T-cell (primary cell): ENCODE measurements at regions not wholly inside any gene's neighbourhood (a gene's known extent, or its start where the extent isn't known, plus 50 kb on each side); places are given as distances from the start of the nearest gene placed in this dataset.

Source experiments
- ATAC-seq, 4 experiments: fragments of 200-7000 bp in 3 of 4; fragments of 150-1000 bp in 1 of 4; cut with Tn5 transposase; replicated peaks in 1 of 4; 1 replicate in 3 of 4; 2 replicates in 1 of 4; pipeline ENCODE4 v1.10.0; 2021; ENCODE audit warnings: moderate library complexity in 3 of 4, mild to moderate bottlenecking in 2 of 4, moderate number of reproducible peaks in 1 of 4
- CTCF ChIA-PET, 2 donors: fragments of 300-600 bp; sonication (Branson Sonifier 250); formaldehyde crosslinking; loops; one replicate each; lab custom pipeline; 2022; ENCODE audit warnings: antibody characterized with exemption in 2 of 2; lab: Charles Lee
- POLR2A ChIA-PET, 2 donors: fragments of 300-600 bp; sonication (Branson Sonifier 250); formaldehyde crosslinking; loops; one replicate each; lab custom pipeline; 2022; ENCODE audit warnings: antibody characterized with exemption in 2 of 2; lab: Charles Lee
- DNase-seq, 35 experiments: peaks; one replicate each; pipeline versions ENCODE4 v3.0.0 to v3.0.0-alpha.2; 2013 to 2023
- H3K27ac ChIP-seq: one replicate; pipeline ENCODE4 v1.5.1; 2013; ENCODE audit warnings: low read length
- H3K27me3 ChIP-seq, 2 experiments: replicated peaks in 1 of 2; 1 replicate in 1 of 2; 2 replicates in 1 of 2; pipeline versions ENCODE4 v1.6.1 to v1.7.0; 2013; ENCODE audit warnings: low read length in 1 of 2, mixed read lengths in 1 of 2; ENCODE audit not compliant: control insufficient read depth in 2 of 2, insufficient read depth in 2 of 2; ENCODE audit errors: extremely low read depth in 1 of 2
- H3K36me3 ChIP-seq, 2 donors: 1 replicate in 1 of 2; 2 replicates in 1 of 2; pipeline versions ENCODE4 v1.6.1 to v1.7.0; 2013; ENCODE audit warnings: low read length in 1 of 2; ENCODE audit not compliant: control insufficient read depth in 2 of 2, insufficient read depth in 1 of 2; ENCODE audit errors: extremely low read depth in 1 of 2
- H3K4me1 ChIP-seq, 2 experiments: 1 replicate in 1 of 2; 2 replicates in 1 of 2; pipeline versions ENCODE4 v1.6.1 to v1.7.0; 2013; ENCODE audit warnings: low read length in 2 of 2, mixed read lengths in 1 of 2; ENCODE audit not compliant: insufficient read depth in 2 of 2, control insufficient read depth in 1 of 2; ENCODE audit errors: extremely low read depth in 1 of 2
- H3K4me3 ChIP-seq, 2 donors: 1 replicate in 1 of 2; 2 replicates in 1 of 2; pipeline versions ENCODE4 v1.5.1 to v1.7.0; 2013; ENCODE audit warnings: mild to moderate bottlenecking in 2 of 2, low read length in 1 of 2, moderate library complexity in 1 of 2; ENCODE audit not compliant: control insufficient read depth in 1 of 2; ENCODE audit errors: extremely low read depth in 1 of 2
- H3K9me3 ChIP-seq: 2 replicates; pipeline ENCODE4 v1.7.0; 2013
- H3K27ac Mint-ChIP-seq, 2 donors: one replicate each; pipeline ENCODE4 v1.8.0; 2020 to 2021; ENCODE audit warnings: mild to moderate bottlenecking in 2 of 2, mixed read lengths in 2 of 2
- H3K27me3 Mint-ChIP-seq, 2 donors: one replicate each; pipeline ENCODE4 v1.8.0; 2021 to 2022; ENCODE audit warnings: mixed read lengths in 2 of 2
- H3K36me3 Mint-ChIP-seq: one replicate; pipeline ENCODE4 v1.8.0; 2021; ENCODE audit warnings: mixed read lengths
- H3K4me1 Mint-ChIP-seq, 3 donors: one replicate each; pipeline ENCODE4 v1.8.0; 2020 to 2022; ENCODE audit warnings: mixed read lengths in 3 of 3, mild to moderate bottlenecking in 1 of 3
- H3K4me3 Mint-ChIP-seq, 3 donors: one replicate each; pipeline ENCODE4 v1.8.0; 2020 to 2022; ENCODE audit warnings: mild to moderate bottlenecking in 3 of 3, mixed read lengths in 3 of 3, moderate library complexity in 3 of 3
- H3K9me3 Mint-ChIP-seq, 3 donors: one replicate each; pipeline ENCODE4 v1.8.0; 2020 to 2022; ENCODE audit warnings: mixed read lengths in 3 of 3
- WGBS: methylation state at CpG from one replicate; pipeline ENCODE4 v1.1.5; 2013; ENCODE audit warnings: missing lambda C conversion rate; ENCODE audit not compliant: insufficient coverage; 5-methylcytosine and 5-hydroxymethylcytosine counted together

DNA sequence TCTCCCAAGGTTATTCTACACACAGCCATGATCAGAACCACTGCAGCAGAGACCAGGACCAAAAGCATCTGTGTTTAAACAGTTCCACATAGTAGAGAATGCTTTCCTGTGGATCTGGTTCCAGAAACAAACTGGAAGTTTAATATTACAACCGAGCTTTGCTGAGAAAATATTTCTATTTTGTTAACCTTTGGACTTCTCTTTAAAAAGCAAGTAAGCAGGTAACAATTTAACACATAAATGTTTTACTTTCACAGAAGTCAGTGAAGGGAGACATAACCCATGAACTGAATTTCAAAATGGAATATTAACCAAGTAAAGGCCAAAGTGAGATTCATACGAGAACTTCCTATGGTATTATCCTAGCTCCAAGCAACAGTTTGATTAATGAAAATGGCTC, 98.6 kb upstream of the PHYHIPL start:
- Mint-ChIP-seq H3K27me3 (no peaks in the 10 kb centered on the region), H3K27ac (no peak overlapping the region), H3K36me3 (no peaks in the 10 kb centered on the region), H3K4me1 (no peaks in the 10 kb centered on the region), H3K9me3 (peaks cover 0 to 9% (median 0%) of the 10 kb centered on the region in 3 donors), H3K4me3 (no peak overlapping the region)
- Histone ChIP-seq H3K4me1 (no peaks in the 10 kb centered on the region), H3K27ac (no peak overlapping the region), H3K27me3 (no peaks in the 10 kb centered on the region), H3K4me3 (no peak overlapping the region), H3K9me3 (no peaks in the 10 kb centered on the region), H3K36me3 (no peaks in the 10 kb centered on the region)
- ATAC-seq (no peak), DNase-seq (no peak)
- no CpG with 5 or more reads among the region's 2 CpGs for WGBS
- ChIA-PET CTCF (no interaction called here), POLR2A (no interaction called here)

DNA sequence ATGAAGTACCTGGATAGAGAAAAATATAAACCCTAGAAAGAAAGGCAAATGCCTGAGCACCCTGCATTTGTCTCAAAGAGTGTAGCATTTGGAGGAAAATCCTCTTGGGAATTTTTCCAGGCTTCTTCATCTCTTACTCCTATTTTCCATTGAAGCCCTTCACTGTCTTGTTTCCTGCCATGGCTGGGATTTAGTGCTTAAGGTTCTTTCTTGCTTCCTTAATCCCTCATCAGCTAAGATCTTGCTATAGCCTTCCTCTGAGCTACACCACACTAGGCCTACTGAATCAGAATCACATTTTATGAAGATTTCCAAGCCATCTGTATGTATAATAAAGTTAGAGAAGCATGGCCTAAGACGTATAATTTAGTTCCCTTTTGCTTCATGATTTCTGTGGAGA, 97.5 kb upstream of the PHYHIPL start:
- CTCF ChIA-PET = interaction anchor here in 1 of 2 donors (0.7 kb wide), 1 partner anchor 449 kb away, joined by 3 read pairs; no protein-coding TSS in a partner anchor
- H3K36me3 ChIP-seq = no peaks in the 10 kb centered on the region
- H3K4me1 Mint-ChIP-seq = no peaks in the 10 kb centered on the region
- no peak overlapping the region for H3K27ac ChIP-seq
- H3K27me3 Mint-ChIP-seq = no peaks in the 10 kb centered on the region
- H3K4me3 ChIP-seq = no peak overlapping the region
- H3K4me1 ChIP-seq = no peaks in the 10 kb centered on the region
- no peak for DNase-seq
- WGBS = no CpG with 5 or more reads among the region's 1 CpG
- no peaks in the 10 kb centered on the region for H3K36me3 Mint-ChIP-seq
- no peak for ATAC-seq
- H3K9me3 ChIP-seq = no peaks in the 10 kb centered on the region
- H3K27me3 ChIP-seq = no peaks in the 10 kb centered on the region
- H3K4me3 Mint-ChIP-seq = no peak overlapping the region
- POLR2A ChIA-PET = interaction anchor here in 1 of 2 donors (0.6 kb wide), 2 partner anchors 118 to 1573 kb away, joined by 4 to 6 read pairs; no protein-coding TSS in a partner anchor
- H3K9me3 Mint-ChIP-seq = peaks cover 0 to 9% (median 0%) of the 10 kb centered on the region in 3 donors
- no peak overlapping the region for H3K27ac Mint-ChIP-seq

DNA sequence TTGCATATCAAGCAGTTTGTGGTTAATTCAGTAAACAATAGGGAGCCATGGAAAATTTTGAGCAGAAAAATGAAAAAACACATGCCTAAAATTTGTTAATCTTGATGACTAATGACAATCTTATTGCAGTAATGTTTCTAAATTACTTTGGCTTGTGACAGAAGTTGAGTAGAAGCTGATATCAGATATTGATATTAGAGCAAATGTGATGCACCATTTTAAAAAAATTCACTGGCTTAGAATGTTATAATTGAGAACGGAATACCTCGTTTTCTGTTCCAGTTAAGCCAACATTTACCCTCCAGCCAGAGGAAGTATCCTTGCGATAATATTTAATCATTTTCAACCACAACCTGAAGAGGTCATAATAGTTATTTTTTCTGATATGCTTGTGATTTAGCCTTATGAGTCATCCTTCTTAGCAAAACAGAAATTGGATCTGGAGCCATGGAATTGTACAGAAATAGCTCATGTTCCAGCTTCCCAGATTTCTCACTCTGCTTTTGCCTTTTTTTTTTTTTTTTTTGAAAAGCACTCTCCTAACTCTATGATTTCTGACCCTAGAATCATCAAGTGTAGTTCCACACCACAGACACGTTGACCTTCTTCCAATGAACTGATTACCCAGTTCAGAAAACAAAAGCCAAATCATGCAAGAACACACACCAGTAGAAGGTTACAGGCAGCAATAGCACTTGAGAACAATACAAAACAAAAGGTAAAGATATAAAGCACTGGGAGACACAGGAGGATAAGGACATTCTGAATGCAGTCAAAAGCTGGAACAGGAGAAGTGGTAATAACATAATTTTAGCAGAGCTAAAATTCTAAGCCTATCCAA, 96.8 kb upstream of the PHYHIPL start:
- DNase-seq = no peak
- Mint-ChIP-seq H3K4me1 (no peaks in the 10 kb centered on the region), H3K4me3 (no peak overlapping the region), H3K9me3 (peaks cover 0 to 9% (median 0%) of the 10 kb centered on the region in 3 donors), H3K27ac (no peak overlapping the region), H3K36me3 (no peaks in the 10 kb centered on the region), H3K27me3 (no peaks in the 10 kb centered on the region)
- ChIA-PET POLR2A (interaction anchor here in 1 of 2 donors (0.6 kb wide), 2 partner anchors 118 to 1574 kb away, joined by 4 to 6 read pairs; no protein-coding TSS in a partner anchor), CTCF (no interaction called here)
- Histone ChIP-seq H3K4me1 (no peaks in the 10 kb centered on the region), H3K27ac (no peak overlapping the region), H3K36me3 (no peaks in the 10 kb centered on the region), H3K27me3 (no peaks in the 10 kb centered on the region), H3K4me3 (no peak overlapping the region), H3K9me3 (no peaks in the 10 kb centered on the region)
- WGBS = no CpG with 5 or more reads among the region's 4 CpGs
- ATAC-seq = no peak

DNA sequence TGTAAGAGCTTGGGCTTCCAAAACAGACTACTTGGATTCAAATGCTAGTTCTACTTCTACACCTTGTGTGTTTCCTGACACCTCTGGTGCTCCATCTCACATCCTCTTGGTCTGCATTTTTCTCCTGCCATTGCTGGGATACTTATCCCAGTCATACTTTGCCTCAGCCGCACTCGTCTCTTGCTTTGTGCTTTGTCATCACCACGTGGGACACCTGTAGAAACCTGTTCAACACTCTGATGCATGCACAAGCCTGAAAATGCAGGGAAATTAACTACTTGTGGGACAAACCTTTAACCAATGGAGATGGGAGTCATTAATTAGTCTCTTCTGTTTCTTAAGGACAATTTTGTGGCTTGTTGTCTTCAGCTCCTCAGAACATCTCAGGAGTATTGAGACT, 94.2 kb upstream of the PHYHIPL start:
- no peaks in the 10 kb centered on the region for H3K36me3 Mint-ChIP-seq
- Histone ChIP-seq H3K27me3 (no peaks in the 10 kb centered on the region), H3K9me3 (no peaks in the 10 kb centered on the region), H3K36me3 (no peaks in the 10 kb centered on the region), H3K4me1 (no peaks in the 10 kb centered on the region), H3K27ac (no peak overlapping the region), H3K4me3 (no peak overlapping the region)
- DNase-seq (no peak), ATAC-seq (no peak)
- H3K27me3 Mint-ChIP-seq = no peaks in the 10 kb centered on the region
- no peak overlapping the region for H3K27ac Mint-ChIP-seq
- no peaks in the 10 kb centered on the region for H3K4me1 Mint-ChIP-seq
- POLR2A ChIA-PET = no interaction called here
- WGBS = 100% methylated on average over 2 of the region's 3 CpGs
- no peak overlapping the region for H3K4me3 Mint-ChIP-seq
- H3K9me3 Mint-ChIP-seq = peaks cover 0 to 17% (median 0%) of the 10 kb centered on the region in 3 donors
- CTCF ChIA-PET = no interaction called here

DNA sequence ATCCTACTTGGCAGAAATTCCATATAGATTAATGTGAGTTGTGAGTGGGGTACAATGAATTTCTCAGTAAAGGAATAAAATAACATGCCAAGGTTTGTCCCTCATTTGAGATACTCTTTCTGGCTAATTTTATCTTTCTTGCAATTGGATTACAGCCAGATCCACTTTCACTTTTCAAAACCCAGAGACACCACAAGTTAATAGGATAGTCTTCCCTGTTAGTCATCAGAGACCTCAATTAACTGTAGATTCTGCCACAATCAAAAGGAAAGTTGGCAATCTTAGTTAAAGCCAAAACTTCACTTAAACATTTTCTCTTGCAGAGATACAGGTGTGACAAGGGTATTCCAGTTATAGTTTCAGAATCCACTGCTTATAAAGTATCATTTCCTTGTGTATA, 91.4 kb upstream of the PHYHIPL start:
- H3K27me3 ChIP-seq = no peaks in the 10 kb centered on the region
- ChIA-PET POLR2A (no interaction called here), CTCF (no interaction called here)
- H3K4me3 ChIP-seq = no peak overlapping the region
- H3K36me3 Mint-ChIP-seq = no peaks in the 10 kb centered on the region
- H3K36me3 ChIP-seq = no peaks in the 10 kb centered on the region
- peaks cover 0 to 17% (median 0%) of the 10 kb centered on the region in 3 donors for H3K9me3 Mint-ChIP-seq
- no peaks in the 10 kb centered on the region for H3K4me1 Mint-ChIP-seq
- DNase-seq (no peak), ATAC-seq (no peak)
- H3K9me3 ChIP-seq = no peaks in the 10 kb centered on the region
- H3K27ac ChIP-seq = no peak overlapping the region
- H3K4me3 Mint-ChIP-seq = no peak overlapping the region
- H3K4me1 ChIP-seq = no peaks in the 10 kb centered on the region
- no peak overlapping the region for H3K27ac Mint-ChIP-seq
- no peaks in the 10 kb centered on the region for H3K27me3 Mint-ChIP-seq

DNA sequence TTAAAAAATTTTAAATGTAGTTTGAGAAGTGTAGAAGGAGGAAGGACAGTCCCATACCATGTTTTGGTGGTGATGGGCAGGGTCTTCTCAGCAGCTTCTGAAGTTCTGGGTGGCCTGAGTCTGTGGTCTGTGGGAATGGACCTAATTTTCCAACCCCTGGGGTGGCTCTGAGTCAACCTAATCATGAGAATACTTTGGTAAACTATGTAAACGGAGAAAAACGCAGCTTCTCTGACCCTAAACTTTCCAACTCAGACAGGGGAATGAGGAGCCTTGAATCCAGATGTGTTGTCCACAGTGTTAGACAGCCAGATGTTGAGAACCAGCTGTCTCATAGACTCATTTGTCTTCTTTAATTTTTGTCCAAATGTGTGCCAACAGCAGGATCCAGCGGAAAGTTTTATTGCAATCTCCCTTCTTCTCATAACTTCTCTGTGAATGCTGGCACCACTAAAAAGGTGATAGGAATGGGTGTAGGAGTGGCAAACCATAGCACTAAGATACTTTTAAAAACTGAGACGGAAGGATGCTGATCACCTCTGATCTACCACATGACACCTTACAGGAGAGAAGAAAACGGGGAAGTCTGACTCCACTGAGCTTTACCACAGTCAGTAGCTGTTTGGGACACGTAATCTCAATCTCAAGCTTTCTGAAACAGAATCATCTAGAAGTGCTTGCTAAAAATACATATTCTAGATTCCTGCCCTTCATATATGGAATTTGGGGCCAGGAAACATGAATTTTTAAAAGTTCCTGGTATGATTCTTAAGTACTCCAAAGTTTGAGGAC, 90.5 kb upstream of the PHYHIPL start:
- no peak overlapping the region for H3K27ac Mint-ChIP-seq
- Histone ChIP-seq H3K9me3 (no peaks in the 10 kb centered on the region), H3K36me3 (no peaks in the 10 kb centered on the region), H3K4me1 (no peaks in the 10 kb centered on the region), H3K4me3 (no peak overlapping the region), H3K27ac (no peak overlapping the region), H3K27me3 (no peaks in the 10 kb centered on the region)
- WGBS = 100% methylated on average over 1 of the region's 6 CpGs
- H3K4me3 Mint-ChIP-seq = no peak overlapping the region
- H3K36me3 Mint-ChIP-seq = no peaks in the 10 kb centered on the region
- no peaks in the 10 kb centered on the region for H3K4me1 Mint-ChIP-seq
- peaks cover 0 to 17% (median 0%) of the 10 kb centered on the region in 3 donors for H3K9me3 Mint-ChIP-seq
- POLR2A ChIA-PET = no interaction called here
- no peak for ATAC-seq
- no peak for DNase-seq
- CTCF ChIA-PET = no interaction called here
- H3K27me3 Mint-ChIP-seq = no peaks in the 10 kb centered on the region
